Stimulated activated naive CD8-positive, alpha-beta T cell treated with anti-CD3 and anti-CD28 coated beads, Interleukin-15, amount 100 ng/mL, for 72 hours (primary cell): ENCODE measurements at regions not wholly inside any gene's neighbourhood (a gene's known extent, or its start where the extent isn't known, plus 50 kb on each side); places are given as distances from the start of the nearest gene placed in this dataset.

Source experiments
- ATAC-seq: fragments of 150-1000 bp; cut with Tn5 transposase; 2 replicates; pipeline ENCODE4 v1.10.0; 2021; ENCODE audit warnings: mild to moderate bottlenecking, moderate library complexity
- DNase-seq, 2 donors: peaks; one replicate each; pipeline ENCODE4 v3.0.0; 2021 to 2022
- H3K27ac Mint-ChIP-seq, 2 donors: one replicate each; pipeline ENCODE4 v1.8.0; 2022; ENCODE audit warnings: mild to moderate bottlenecking in 2 of 2, mixed read lengths in 2 of 2, moderate library complexity in 2 of 2
- H3K27me3 Mint-ChIP-seq: one replicate; pipeline ENCODE4 v1.8.0; 2022; ENCODE audit warnings: mixed read lengths
- H3K4me1 Mint-ChIP-seq: one replicate; pipeline ENCODE4 v1.8.0; 2022; ENCODE audit warnings: mild to moderate bottlenecking, mixed read lengths
- H3K4me3 Mint-ChIP-seq, 2 donors: one replicate each; pipeline ENCODE4 v1.8.0; 2022; ENCODE audit warnings: mild to moderate bottlenecking in 2 of 2, mixed read lengths in 2 of 2, moderate library complexity in 1 of 2
- H3K9me3 Mint-ChIP-seq, 2 donors: one replicate each; pipeline ENCODE4 v1.8.0; 2022; ENCODE audit warnings: mixed read lengths in 2 of 2

GRCh38 chr10:44804661-44805060 lies 106.5 kb upstream of the TMEM72 start:
- Mint-ChIP-seq H3K27ac (no peak overlapping the region), H3K9me3 (no peaks in the 10 kb centered on the region), H3K4me3 (no peak overlapping the region), H3K27me3 (peaks cover 29% of the 10 kb centered on the region), H3K4me1 (no peaks in the 10 kb centered on the region)
- DNase-seq (no peak), ATAC-seq (no peak)

DNA sequence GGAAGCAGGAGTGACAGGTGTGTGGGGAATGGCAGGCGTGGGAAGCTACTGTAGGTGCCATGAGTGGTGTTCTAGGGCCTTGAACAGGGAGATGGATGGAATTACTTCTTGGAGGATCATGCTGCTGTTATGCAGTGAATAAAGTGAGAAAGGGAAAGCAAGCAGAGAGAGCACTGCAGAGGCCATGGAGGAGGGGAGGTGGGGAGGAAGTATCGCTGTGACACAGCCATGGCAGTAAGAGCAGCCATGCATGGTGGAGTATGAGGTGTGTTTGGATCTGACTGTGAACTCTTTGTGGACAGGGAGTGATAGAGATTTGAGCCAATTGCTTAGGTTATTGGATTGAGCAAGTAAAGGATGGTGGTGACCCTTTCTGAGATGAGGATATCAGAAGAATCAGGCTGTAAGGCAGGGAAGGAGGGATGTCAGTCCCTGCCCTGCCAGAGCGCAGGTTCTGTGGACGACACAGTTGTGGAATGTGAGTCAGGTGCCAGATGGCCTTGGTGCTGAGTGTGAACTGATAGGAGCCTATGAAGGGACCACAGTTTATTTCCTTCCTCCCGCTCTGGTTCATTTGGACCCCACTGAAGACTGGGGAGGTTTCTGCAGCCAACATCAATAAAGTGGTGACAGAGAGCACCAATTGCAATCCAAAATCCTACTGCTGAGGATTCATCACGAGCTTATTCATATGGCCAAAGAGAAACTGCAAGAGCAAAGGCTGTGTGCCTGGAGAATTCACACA lies 105.5 kb upstream of the TMEM72 start:
- Mint-ChIP-seq H3K4me1 (no peaks in the 10 kb centered on the region), H3K27ac (no peak overlapping the region), H3K27me3 (peaks cover 29% of the 10 kb centered on the region), H3K4me3 (no peak overlapping the region), H3K9me3 (no peaks in the 10 kb centered on the region)
- DNase-seq, result no peak
- ATAC-seq, result no peak

DNA sequence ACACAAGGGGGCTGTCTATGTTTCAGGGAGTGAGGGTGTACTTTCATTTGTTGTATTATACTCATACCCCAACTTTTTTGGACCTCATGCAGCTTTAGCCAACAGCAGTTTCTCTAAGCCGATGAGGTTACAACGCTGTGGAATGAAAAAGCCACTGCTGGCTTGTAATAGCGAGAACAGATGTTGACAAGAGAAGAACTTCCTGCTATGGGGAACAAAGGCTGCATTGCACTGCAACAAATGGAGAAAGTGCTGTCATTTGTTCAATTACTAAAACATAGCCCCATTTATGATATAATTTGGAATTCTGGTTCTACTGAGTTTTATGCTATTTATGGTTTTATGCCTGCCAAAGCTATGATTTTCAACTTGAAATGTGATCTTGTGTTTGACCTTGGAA lies 104.2 kb upstream of the TMEM72 start:
- H3K4me1 Mint-ChIP-seq, result no peaks in the 10 kb centered on the region
- H3K27ac Mint-ChIP-seq, result no peak overlapping the region
- no peak for DNase-seq
- ATAC-seq, result no peak
- H3K4me3 Mint-ChIP-seq, result no peak overlapping the region
- no peaks in the 10 kb centered on the region for H3K9me3 Mint-ChIP-seq
- H3K27me3 Mint-ChIP-seq, result peaks cover 29% of the 10 kb centered on the region

DNA sequence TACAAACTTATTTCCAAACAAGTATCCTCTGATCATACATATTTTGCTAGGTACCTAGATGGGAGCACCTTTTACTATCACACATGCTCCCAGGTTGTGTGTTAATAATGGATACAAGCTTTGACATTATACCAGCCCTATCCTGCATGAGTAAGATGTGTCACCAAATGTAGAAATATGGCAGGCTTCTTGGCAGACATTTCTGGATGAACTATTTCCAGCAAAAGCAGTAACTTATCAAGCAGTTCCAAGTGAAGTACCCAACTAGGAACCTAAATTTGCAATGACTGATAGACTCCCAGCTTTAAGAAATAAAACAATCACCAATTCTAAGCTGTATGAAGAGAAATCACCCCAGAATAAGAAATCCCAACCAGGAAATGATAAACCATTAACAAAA lies 103.7 kb upstream of the TMEM72 start:
- no peaks in the 10 kb centered on the region for H3K4me1 Mint-ChIP-seq
- ATAC-seq (no peak), DNase-seq (no peak)
- no peak overlapping the region for H3K27ac Mint-ChIP-seq
- peaks cover 29% of the 10 kb centered on the region for H3K27me3 Mint-ChIP-seq
- H3K9me3 Mint-ChIP-seq, result no peaks in the 10 kb centered on the region
- H3K4me3 Mint-ChIP-seq, result no peak overlapping the region

- Mint-ChIP-seq H3K27ac (no peak overlapping the region), H3K9me3 (peaks cover 5 to 7% of the 10 kb centered on the region in 2 donors), H3K4me1 (no peaks in the 10 kb centered on the region), H3K4me3 (no peak overlapping the region), H3K27me3 (peaks cover 16% of the 10 kb centered on the region)
- no peak for ATAC-seq
- no peak for DNase-seq
These were observed 101.5 kb upstream of the TMEM72 start for GRCh38 chr10:44809647-44810046.

DNA sequence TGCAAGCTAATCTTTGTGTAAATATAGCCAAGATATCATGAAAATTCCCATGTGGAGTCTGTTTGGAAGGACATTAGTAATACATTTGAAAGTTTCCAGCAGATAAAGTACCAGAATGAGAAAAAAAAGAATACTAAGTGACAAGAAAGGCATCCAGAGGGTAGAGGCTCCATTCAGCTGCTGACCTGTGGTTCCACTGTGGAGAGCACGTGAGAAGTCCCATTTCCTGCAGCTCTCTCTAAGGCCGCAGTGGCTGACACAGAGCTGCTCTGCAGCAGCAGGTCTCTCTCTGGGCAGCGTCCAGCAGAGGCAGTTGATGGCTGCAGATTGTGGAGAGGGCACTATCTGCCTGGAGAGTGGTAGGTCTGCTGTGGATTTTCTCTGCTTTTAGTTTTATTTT lies 100.1 kb upstream of the TMEM72 start:
- DNase-seq, result no peak
- no peaks in the 10 kb centered on the region for H3K4me1 Mint-ChIP-seq
- no peak overlapping the region for H3K27ac Mint-ChIP-seq
- H3K9me3 Mint-ChIP-seq, result peaks cover 5 to 7% of the 10 kb centered on the region in 2 donors
- no peak overlapping the region for H3K4me3 Mint-ChIP-seq
- H3K27me3 Mint-ChIP-seq, result peaks cover 6% of the 10 kb centered on the region
- ATAC-seq, result no peak

DNA sequence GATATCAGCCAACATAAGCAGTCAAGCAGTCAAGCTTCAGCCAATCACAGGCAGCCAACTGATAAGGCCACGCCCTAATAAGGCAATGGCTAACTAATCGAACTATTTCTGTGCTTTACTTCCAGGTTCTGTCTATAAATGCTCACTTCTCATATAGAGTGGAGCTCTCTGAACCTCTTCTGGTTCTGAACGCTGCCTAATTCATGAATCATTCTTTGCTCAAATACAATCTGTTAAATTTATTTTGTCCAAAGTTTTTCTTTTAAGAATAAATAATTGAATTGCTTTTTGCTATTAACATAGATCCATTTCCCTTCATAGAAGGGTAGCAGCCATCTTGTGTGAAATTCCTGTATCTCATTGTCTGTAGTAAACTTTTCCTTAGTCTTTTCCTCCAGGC lies 97.9 kb upstream of the TMEM72 start:
- Mint-ChIP-seq H3K4me1 (no peaks in the 10 kb centered on the region), H3K27ac (no peak overlapping the region), H3K4me3 (no peak overlapping the region), H3K9me3 (peaks cover 5 to 7% of the 10 kb centered on the region in 2 donors), H3K27me3 (peaks cover 9% of the 10 kb centered on the region)
- ATAC-seq (no peak), DNase-seq (no peak)

DNA sequence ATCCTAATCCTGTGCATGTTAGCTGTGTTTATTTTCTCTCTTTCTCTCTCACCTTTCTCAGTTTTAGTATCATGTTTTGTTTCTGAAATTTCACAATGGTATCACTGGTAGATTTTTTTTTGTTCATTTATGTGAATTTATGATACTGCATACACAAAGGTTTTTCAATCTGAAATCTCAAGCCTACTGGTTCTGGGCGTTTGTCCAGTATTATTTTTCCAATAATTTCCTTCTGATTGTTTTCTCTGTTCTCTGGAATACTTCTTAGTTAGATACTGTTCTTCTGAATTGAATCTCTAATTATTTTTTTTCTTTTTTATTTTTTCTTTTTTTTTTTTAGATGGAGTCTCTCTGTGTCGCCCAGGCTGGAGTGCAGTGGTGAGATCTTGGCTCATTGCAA lies 96.2 kb upstream of the TMEM72 start:
- H3K9me3 Mint-ChIP-seq, result peaks cover 5 to 7% of the 10 kb centered on the region in 2 donors
- H3K4me3 Mint-ChIP-seq, result no peak overlapping the region
- peaks cover 20% of the 10 kb centered on the region for H3K27me3 Mint-ChIP-seq
- H3K4me1 Mint-ChIP-seq, result no peaks in the 10 kb centered on the region
- DNase-seq (no peak), ATAC-seq (no peak)
- H3K27ac Mint-ChIP-seq, result no peak overlapping the region

GRCh38 chr10:44818041-44818649 lies 93.0 kb upstream of the TMEM72 start:
- peaks cover 27% of the 10 kb centered on the region for H3K27me3 Mint-ChIP-seq
- H3K9me3 Mint-ChIP-seq, result peaks cover 5 to 7% of the 10 kb centered on the region in 2 donors
- DNase-seq, result no peak
- ATAC-seq, result no peak
- H3K4me1 Mint-ChIP-seq, result no peaks in the 10 kb centered on the region
- no peak overlapping the region for H3K4me3 Mint-ChIP-seq
- no peak overlapping the region for H3K27ac Mint-ChIP-seq

- Mint-ChIP-seq H3K4me3 (no peak overlapping the region), H3K27ac (no peak overlapping the region), H3K27me3 (peaks cover 23% of the 10 kb centered on the region), H3K9me3 (peaks cover 1 to 5% of the 10 kb centered on the region in 2 donors), H3K4me1 (no peaks in the 10 kb centered on the region)
- no peak for DNase-seq
- ATAC-seq, result no peak
These were observed 92.4 kb upstream of the TMEM72 start for GRCh38 chr10:44818701-44819127.

- Mint-ChIP-seq H3K4me1 (no peaks in the 10 kb centered on the region), H3K27me3 (peaks cover 22% of the 10 kb centered on the region), H3K9me3 (no peaks in the 10 kb centered on the region), H3K27ac (no peak overlapping the region), H3K4me3 (no peak overlapping the region)
- ATAC-seq, result no peak
- no peak for DNase-seq
These were observed 91.0 kb upstream of the TMEM72 start for GRCh38 chr10:44820094-44820493.

DNA sequence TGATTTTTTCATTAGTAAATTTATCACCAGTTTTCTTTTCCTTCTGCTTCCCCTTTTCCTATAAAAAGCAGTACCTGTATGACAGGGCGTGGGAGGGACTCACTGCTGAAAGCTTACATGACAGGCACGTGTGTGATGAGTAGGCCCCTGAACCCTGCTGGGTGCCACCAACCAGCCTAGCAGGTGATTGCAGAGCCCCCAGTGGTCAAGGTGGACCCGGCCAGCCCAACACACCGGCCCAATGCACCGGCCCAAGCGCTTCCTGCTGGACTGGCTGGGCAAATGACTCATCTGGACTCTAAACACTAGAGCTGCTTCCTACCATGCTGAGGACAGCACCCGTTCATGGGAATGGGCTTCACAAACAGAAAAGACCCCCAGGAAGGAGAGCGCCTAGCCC lies 89.8 kb upstream of the TMEM72 start:
- Mint-ChIP-seq H3K4me1 (no peaks in the 10 kb centered on the region), H3K27ac (no peak overlapping the region), H3K9me3 (no peaks in the 10 kb centered on the region), H3K27me3 (peaks cover 22% of the 10 kb centered on the region), H3K4me3 (no peak overlapping the region)
- ATAC-seq (no peak), DNase-seq (no peak)

- Mint-ChIP-seq H3K27me3 (peaks cover 22% of the 10 kb centered on the region), H3K4me1 (no peaks in the 10 kb centered on the region), H3K9me3 (no peaks in the 10 kb centered on the region), H3K4me3 (no peak overlapping the region), H3K27ac (no peak overlapping the region)
- ATAC-seq (no peak), DNase-seq (no peak)
These were observed 88.8 kb upstream of the TMEM72 start for GRCh38 chr10:44822349-44822748.

- no peaks in the 10 kb centered on the region for H3K9me3 Mint-ChIP-seq
- H3K4me1 Mint-ChIP-seq, result no peaks in the 10 kb centered on the region
- no peak overlapping the region for H3K27ac Mint-ChIP-seq
- no peak overlapping the region for H3K4me3 Mint-ChIP-seq
- peaks cover 21% of the 10 kb centered on the region for H3K27me3 Mint-ChIP-seq
- DNase-seq (no peak), ATAC-seq (no peak)
These were observed 88.2 kb upstream of the TMEM72 start for GRCh38 chr10:44822966-44823365.

- no peaks in the 10 kb centered on the region for H3K9me3 Mint-ChIP-seq
- DNase-seq, result no peak
- no peaks in the 10 kb centered on the region for H3K4me1 Mint-ChIP-seq
- H3K4me3 Mint-ChIP-seq, result no peak overlapping the region
- no peak for ATAC-seq
- H3K27me3 Mint-ChIP-seq, result peaks cover 11% of the 10 kb centered on the region
- no peak overlapping the region for H3K27ac Mint-ChIP-seq
These were observed 86.5 kb upstream of the TMEM72 start for GRCh38 chr10:44824607-44825006.

- Mint-ChIP-seq H3K9me3 (no peaks in the 10 kb centered on the region), H3K27me3 (no peaks in the 10 kb centered on the region), H3K4me3 (no peak overlapping the region), H3K27ac (no peak overlapping the region), H3K4me1 (no peaks in the 10 kb centered on the region)
- ATAC-seq (no peak), DNase-seq (no peak)
These were observed 83.6 kb upstream of the TMEM72 start for GRCh38 chr10:44827431-44828006.
